Omental fat pad (tissue), 3 donors: ENCODE measurements at regions not wholly inside any gene's neighbourhood (a gene's known extent, or its start where the extent isn't known, plus 50 kb on each side); places are given as distances from the start of the nearest gene placed in this dataset.

Source experiments
- ATAC-seq: fragments of 150-250 bp; one replicate; pipeline ENCODE4 v1.9.1; 2016; ENCODE audit warnings: mild to moderate bottlenecking, moderate library complexity; ENCODE audit not compliant: low FRiP score
- DNase-seq: peaks from one replicate; pipeline ENCODE4 v3.0.0-alpha.2; 2019; ENCODE audit warnings: low spot score
- CTCF ChIP-seq, 3 donors: fragments of 450-650 bp; IDR thresholded peaks; one replicate each; pipeline ENCODE4 v1.5.1; 2016 to 2017; ENCODE audit warnings: antibody characterized with exemption in 3 of 3, mild to moderate bottlenecking in 3 of 3, moderate library complexity in 2 of 3

- ATAC-seq (no peak), DNase-seq (no peak)
- TF ChIP-seq CTCF (IDR thresholded peaks at IDR 0.05): no peak
Measured at GRCh38 chr1:69121723-69122122, 446.0 kb upstream of the LRRC7 start.

- ATAC-seq (no peak), DNase-seq (no peak)
- no peak for TF ChIP-seq CTCF (IDR thresholded peaks at IDR 0.05)
Measured at GRCh38 chr1:69122373-69122772, 445.3 kb upstream of the LRRC7 start.

- ATAC-seq: no peak
- TF ChIP-seq CTCF (IDR thresholded peaks at IDR 0.05): no peak
Measured at GRCh38 chr1:69123486-69123885, 444.2 kb upstream of the LRRC7 start.

GRCh38 chr1:69126796-69127195 lies 440.9 kb upstream of the LRRC7 start:
- ATAC-seq (no peak), DNase-seq (no peak)
- TF ChIP-seq CTCF (IDR thresholded peaks at IDR 0.05): no peak

More at GRCh38 chr1:69123486-69123885, 444.2 kb upstream of the LRRC7 start:
- no peak for DNase-seq

- no peak for ATAC-seq
- no peak for TF ChIP-seq CTCF (IDR thresholded peaks at IDR 0.05)
- no peak for DNase-seq
Measured at GRCh38 chr1:69128204-69128603, 439.5 kb upstream of the LRRC7 start.

GRCh38 chr1:69129538-69129937 lies 438.2 kb upstream of the LRRC7 start:
- DNase-seq (no peak), ATAC-seq (no peak)
- TF ChIP-seq CTCF (IDR thresholded peaks at IDR 0.05): no peak

GRCh38 chr1:69138172-69138571 lies 429.6 kb upstream of the LRRC7 start:
- ATAC-seq: no peak
- TF ChIP-seq CTCF (IDR thresholded peaks at IDR 0.05): no peak
- DNase-seq: no peak
